ENCODE measurements at regions not wholly inside any gene's neighbourhood (a gene's known extent, or its start where the extent isn't known, plus 50 kb on each side); places are given as distances from the start of the nearest gene placed in this dataset.

DNA sequence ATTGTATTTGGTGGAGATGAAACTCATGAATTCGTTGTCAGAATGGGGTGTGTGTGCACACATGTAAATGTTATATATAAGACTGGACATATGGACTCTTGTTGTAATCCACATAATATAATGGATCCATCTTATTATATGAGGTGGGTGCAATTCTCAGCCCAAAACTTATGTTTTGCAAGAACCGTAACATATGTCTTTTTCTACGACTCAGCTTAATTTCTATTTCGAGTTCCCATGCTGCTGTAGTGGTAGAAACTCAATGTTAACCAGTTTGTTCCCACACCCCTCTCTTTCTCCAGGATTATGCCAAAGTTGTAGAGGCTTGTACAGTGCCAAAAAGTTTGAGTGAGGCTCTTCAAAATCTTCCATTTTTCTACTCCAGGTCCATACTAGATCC lies 112.5 kb upstream of the SPOPL start:
- TF ChIP-seq, protein P1, sequence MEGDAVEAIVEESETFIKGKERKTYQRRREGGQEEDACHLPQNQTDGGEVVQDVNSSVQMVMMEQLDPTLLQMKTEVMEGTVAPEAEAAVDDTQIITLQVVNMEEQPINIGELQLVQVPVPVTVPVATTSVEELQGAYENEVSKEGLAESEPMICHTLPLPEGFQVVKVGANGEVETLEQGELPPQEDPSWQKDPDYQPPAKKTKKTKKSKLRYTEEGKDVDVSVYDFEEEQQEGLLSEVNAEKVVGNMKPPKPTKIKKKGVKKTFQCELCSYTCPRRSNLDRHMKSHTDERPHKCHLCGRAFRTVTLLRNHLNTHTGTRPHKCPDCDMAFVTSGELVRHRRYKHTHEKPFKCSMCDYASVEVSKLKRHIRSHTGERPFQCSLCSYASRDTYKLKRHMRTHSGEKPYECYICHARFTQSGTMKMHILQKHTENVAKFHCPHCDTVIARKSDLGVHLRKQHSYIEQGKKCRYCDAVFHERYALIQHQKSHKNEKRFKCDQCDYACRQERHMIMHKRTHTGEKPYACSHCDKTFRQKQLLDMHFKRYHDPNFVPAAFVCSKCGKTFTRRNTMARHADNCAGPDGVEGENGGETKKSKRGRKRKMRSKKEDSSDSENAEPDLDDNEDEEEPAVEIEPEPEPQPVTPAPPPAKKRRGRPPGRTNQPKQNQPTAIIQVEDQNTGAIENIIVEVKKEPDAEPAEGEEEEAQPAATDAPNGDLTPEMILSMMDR (IDR thresholded peaks at IDR 0.05) = no peak
- no peak for TF ChIP-seq POLR2A (IDR thresholded peaks at IDR 0.05)

Measured in Peyer's patch (tissue), 4 donors.